ENCODE measurements at regions not wholly inside any gene's neighbourhood (a gene's known extent, or its start where the extent isn't known, plus 50 kb on each side); places are given as distances from the start of the nearest gene placed in this dataset.
"Not testable (repeated sequence)": the region's sequence is repeated elsewhere in the genome, so short reads cannot be mapped to it uniquely, and the experiment has no call there.

GRCh38 chr11:134499990-134500389 lies 87.9 kb upstream of the B3GAT1 start:
- Mint-ChIP-seq H3K27ac (no peak overlapping the region), H3K4me3 (no peak overlapping the region), H3K27me3 (peaks cover 5 to 26% (median 24%) of the 10 kb centered on the region in 3 donors), H3K36me3 (peaks cover 0 to 6% of the 10 kb centered on the region in 2 donors), H3K9me3 (peaks cover 9 to 23% (median 14%) of the 10 kb centered on the region in 7 donors), H3K4me1 (no peaks in the 10 kb centered on the region)
- DNase-seq = no peak
- no peak for ATAC-seq (ENCODE audit: low read depth in 2 of 2)

- Mint-ChIP-seq H3K27ac (no peak overlapping the region), H3K4me3 (no peak overlapping the region), H3K27me3 (peaks cover 5 to 16% (median 15%) of the 10 kb centered on the region in 3 donors), H3K9me3 (peaks cover 9 to 26% (median 20%) of the 10 kb centered on the region in 7 donors), H3K4me1 (no peaks in the 10 kb centered on the region), H3K36me3 (peaks cover 0 to 9% of the 10 kb centered on the region in 2 donors)
- no peak for ATAC-seq (ENCODE audit: low read depth in 2 of 2)
- no peak for DNase-seq
These were observed 86.5 kb upstream of the B3GAT1 start for GRCh38 chr11:134498326-134499139.

- H3K4me1 Mint-ChIP-seq = no peaks in the 10 kb centered on the region
These were observed 85.5 kb upstream of the B3GAT1 start for GRCh38 chr11:134497586-134497985.

GRCh38 chr11:134496058-134496457 lies 84.0 kb upstream of the B3GAT1 start:
- not testable (repeated sequence) for H3K4me3 Mint-ChIP-seq; DNase-seq; ATAC-seq (ENCODE audit: low read depth in 2 of 2); H3K27ac Mint-ChIP-seq; H3K4me1 Mint-ChIP-seq; H3K36me3 Mint-ChIP-seq
- H3K9me3 Mint-ChIP-seq = peaks cover 9 to 41% (median 27%) of the 10 kb centered on the region in 7 donors
- peaks cover 5 to 16% (median 15%) of the 10 kb centered on the region in 3 donors for H3K27me3 Mint-ChIP-seq

More at GRCh38 chr11:134497586-134497985, 85.5 kb upstream of the B3GAT1 start:
- no peak for ATAC-seq (ENCODE audit: low read depth in 2 of 2)
- H3K27me3 Mint-ChIP-seq = peaks cover 5 to 16% (median 15%) of the 10 kb centered on the region in 3 donors
- no peak overlapping the region for H3K4me3 Mint-ChIP-seq
- DNase-seq = no peak
- no peak overlapping the region for H3K27ac Mint-ChIP-seq
- H3K9me3 Mint-ChIP-seq = peaks cover 9 to 32% (median 24%) of the 10 kb centered on the region in 7 donors
- H3K36me3 Mint-ChIP-seq = peaks cover 0 to 9% of the 10 kb centered on the region in 2 donors

- not testable (repeated sequence) for H3K4me1 Mint-ChIP-seq; H3K36me3 Mint-ChIP-seq; DNase-seq; H3K27ac Mint-ChIP-seq; H3K4me3 Mint-ChIP-seq; ATAC-seq (ENCODE audit: low read depth in 2 of 2)
- peaks cover 5 to 16% (median 13%) of the 10 kb centered on the region in 3 donors for H3K27me3 Mint-ChIP-seq
- peaks cover 10 to 45% (median 26%) of the 10 kb centered on the region in 7 donors for H3K9me3 Mint-ChIP-seq
These were observed 82.4 kb upstream of the B3GAT1 start for GRCh38 chr11:134494395-134494794.

- H3K4me3 Mint-ChIP-seq; DNase-seq; H3K4me1 Mint-ChIP-seq; H3K27ac Mint-ChIP-seq; H3K36me3 Mint-ChIP-seq; ATAC-seq (ENCODE audit: low read depth in 2 of 2): not testable (repeated sequence)
- Mint-ChIP-seq H3K27me3 (peaks cover 0 to 20% (median 1%) of the 10 kb centered on the region in 3 donors), H3K9me3 (peaks cover 8 to 45% (median 26%) of the 10 kb centered on the region in 7 donors)
These were observed 80.4 kb upstream of the B3GAT1 start for GRCh38 chr11:134492411-134492810.

- Mint-ChIP-seq H3K4me1 (no peaks in the 10 kb centered on the region), H3K9me3 (peaks cover 0 to 27% (median 11%) of the 10 kb centered on the region in 7 donors), H3K27ac (no peak overlapping the region), H3K27me3 (peaks cover 0 to 19% (median 0%) of the 10 kb centered on the region in 3 donors), H3K4me3 (no peak overlapping the region), H3K36me3 (peaks cover 0 to under 1% of the 10 kb centered on the region in 2 donors)
- DNase-seq (no peak), ATAC-seq (ENCODE audit: low read depth in 2 of 2) (no peak)
These were observed 77.7 kb upstream of the B3GAT1 start for GRCh38 chr11:134489728-134490127.

- H3K4me1 Mint-ChIP-seq = no peaks in the 10 kb centered on the region
- peaks cover 0 to 25% (median 8%) of the 10 kb centered on the region in 7 donors for H3K9me3 Mint-ChIP-seq
- ATAC-seq (ENCODE audit: low read depth in 2 of 2) = no peak
- H3K36me3 Mint-ChIP-seq = no peaks in the 10 kb centered on the region
- H3K27me3 Mint-ChIP-seq = peaks cover 0 to 19% (median 3%) of the 10 kb centered on the region in 3 donors
- no peak overlapping the region for H3K27ac Mint-ChIP-seq
- DNase-seq = no peak
- H3K4me3 Mint-ChIP-seq = no peak overlapping the region
These were observed 76.9 kb upstream of the B3GAT1 start for GRCh38 chr11:134488913-134489312.

GRCh38 chr11:134488512-134488911 lies 76.5 kb upstream of the B3GAT1 start:
- Mint-ChIP-seq H3K4me1 (no peaks in the 10 kb centered on the region), H3K9me3 (peaks cover 0 to 25% (median 8%) of the 10 kb centered on the region in 7 donors), H3K27me3 (peaks cover 0 to 23% (median 6%) of the 10 kb centered on the region in 3 donors), H3K4me3 (no peak overlapping the region), H3K36me3 (no peaks in the 10 kb centered on the region), H3K27ac (peak overlapping the region in 1 of 6 donors; percentile 83)
- DNase-seq = no peak
- no peak for ATAC-seq (ENCODE audit: low read depth in 2 of 2)

- peaks cover 0 to 24% (median 6%) of the 10 kb centered on the region in 3 donors for H3K27me3 Mint-ChIP-seq
- DNase-seq = no peak
- H3K36me3 Mint-ChIP-seq = no peaks in the 10 kb centered on the region
- no peak for ATAC-seq (ENCODE audit: low read depth in 2 of 2)
- no peak overlapping the region for H3K27ac Mint-ChIP-seq
- no peak overlapping the region for H3K4me3 Mint-ChIP-seq
- H3K9me3 Mint-ChIP-seq = peaks cover 0 to 19% (median 4%) of the 10 kb centered on the region in 7 donors
- no peaks in the 10 kb centered on the region for H3K4me1 Mint-ChIP-seq
These were observed 75.7 kb upstream of the B3GAT1 start for GRCh38 chr11:134487696-134488095.

- Mint-ChIP-seq H3K27ac (no peak overlapping the region), H3K4me1 (no peaks in the 10 kb centered on the region), H3K36me3 (no peaks in the 10 kb centered on the region), H3K9me3 (peaks cover 0 to 10% (median 0%) of the 10 kb centered on the region in 7 donors), H3K4me3 (no peak overlapping the region), H3K27me3 (peaks cover 0 to 31% (median 6%) of the 10 kb centered on the region in 3 donors)
- no peak for ATAC-seq (ENCODE audit: low read depth in 2 of 2)
- DNase-seq = no peak
These were observed 74.7 kb upstream of the B3GAT1 start for GRCh38 chr11:134486704-134487103.

- H3K27me3 Mint-ChIP-seq = peaks cover 0 to 32% (median 9%) of the 10 kb centered on the region in 3 donors
These were observed 74.1 kb upstream of the B3GAT1 start for GRCh38 chr11:134486106-134486505.

GRCh38 chr11:134485316-134485715 lies 73.3 kb upstream of the B3GAT1 start:
- H3K27me3 Mint-ChIP-seq = peaks cover 0 to 38% (median 13%) of the 10 kb centered on the region in 3 donors
- peak overlapping the region in 1 of 6 donors; percentile 89 for H3K27ac Mint-ChIP-seq
- H3K4me3 Mint-ChIP-seq = peak overlapping the region in 1 of 8 donors; percentile 21
- no peaks in the 10 kb centered on the region for H3K4me1 Mint-ChIP-seq
- peaks cover 0 to 9% (median 0%) of the 10 kb centered on the region in 7 donors for H3K9me3 Mint-ChIP-seq
- DNase-seq (no peak), ATAC-seq (ENCODE audit: low read depth in 2 of 2) (no peak)
- no peaks in the 10 kb centered on the region for H3K36me3 Mint-ChIP-seq

More at GRCh38 chr11:134486106-134486505, 74.1 kb upstream of the B3GAT1 start:
- H3K36me3 Mint-ChIP-seq = no peaks in the 10 kb centered on the region
- ATAC-seq (ENCODE audit: low read depth in 2 of 2) = no peak
- H3K27ac Mint-ChIP-seq = no peak overlapping the region
- H3K9me3 Mint-ChIP-seq = peaks cover 0 to 5% (median 0%) of the 10 kb centered on the region in 7 donors
- DNase-seq = no peak
- no peak overlapping the region for H3K4me3 Mint-ChIP-seq
- H3K4me1 Mint-ChIP-seq = no peaks in the 10 kb centered on the region

- Mint-ChIP-seq H3K4me3 (no peak overlapping the region), H3K27me3 (peaks cover 0 to 29% (median 13%) of the 10 kb centered on the region in 3 donors), H3K27ac (no peak overlapping the region), H3K36me3 (no peaks in the 10 kb centered on the region), H3K4me1 (no peaks in the 10 kb centered on the region), H3K9me3 (peaks cover 0 to 5% (median 0%) of the 10 kb centered on the region in 7 donors)
- no peak for DNase-seq
- no peak for ATAC-seq (ENCODE audit: low read depth in 2 of 2)
These were observed 71.8 kb upstream of the B3GAT1 start for GRCh38 chr11:134483857-134484256.
